ENCODE measurements at regions not wholly inside any gene's neighbourhood (a gene's known extent, or its start where the extent isn't known, plus 50 kb on each side); places are given as distances from the start of the nearest gene placed in this dataset.

DNA sequence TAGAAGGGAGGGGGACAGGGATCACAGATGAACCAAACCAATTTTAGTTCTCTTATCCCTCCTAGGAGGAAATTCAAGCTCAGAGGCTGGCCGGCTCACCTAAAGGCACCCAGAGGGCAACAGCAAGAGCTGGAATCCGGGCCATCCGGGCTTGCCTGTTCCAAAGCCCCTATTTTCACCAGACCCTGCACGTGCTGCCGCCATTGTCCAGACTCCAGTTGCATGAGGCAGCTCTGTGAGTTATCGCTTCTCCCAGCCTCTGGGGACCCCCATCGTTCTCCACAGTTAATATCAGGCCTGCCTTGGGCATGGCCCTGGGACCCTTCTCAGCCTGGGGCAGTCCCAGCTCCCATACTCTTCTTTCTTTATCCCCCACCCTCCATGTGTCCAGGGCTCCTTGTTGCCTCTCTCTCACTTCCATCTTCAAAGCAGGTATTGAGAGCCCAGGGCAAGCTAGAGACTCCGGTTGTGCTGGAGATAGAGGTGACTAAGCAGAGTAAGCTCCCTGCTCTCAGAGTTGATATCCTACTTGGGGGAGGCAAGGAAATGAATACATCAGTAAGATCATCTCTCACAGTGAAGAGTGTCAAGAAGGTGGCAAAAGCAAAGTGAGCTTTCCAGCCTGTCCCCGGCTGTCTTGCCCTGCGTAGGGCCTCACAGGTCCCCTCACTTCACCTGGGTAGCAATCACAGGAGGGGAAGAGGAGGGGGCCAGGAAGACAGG, 322.8 kb downstream of the UACA start:
- Mint-ChIP-seq H3K27ac (no peak overlapping the region), H3K4me3 (no peak overlapping the region), H3K9me3 (no peaks in the 10 kb centered on the region), H3K27me3 (ENCODE audit: insufficient read depth, low read depth) (peaks cover 12% of the 10 kb centered on the region), H3K4me1 (peaks cover 35% of the 10 kb centered on the region), H3K36me3 (no peaks in the 10 kb centered on the region)
- Histone ChIP-seq H3K4me3 (no peak overlapping the region), H2AFZ (replicated peaks) (no peak overlapping the region), H3F3A (ENCODE audit: low read depth) (peaks cover 19% of the 10 kb centered on the region), H3K9me3 (ENCODE audit: low read depth) (no peaks in the 10 kb centered on the region), H3K9ac (no peak overlapping the region), H4K20me1 (ENCODE audit: low read depth) (peaks cover 6% of the 10 kb centered on the region), H3K79me2 (ENCODE audit: low read depth) (no peaks in the 10 kb centered on the region), H3K4me1 (peaks cover 33% of the 10 kb centered on the region), H3K27ac (no peak overlapping the region), H3K4me2 (no peak overlapping the region), H3K27me3 (peaks cover 9% of the 10 kb centered on the region), H3K36me3 (no peaks in the 10 kb centered on the region)
- DNase-seq (ENCODE audit: low spot score): no peak
- TF ChIP-seq EZH2phosphoT487 (IDR thresholded peaks at IDR 0.05): no peak
- TF ChIP-seq EZH2 (IDR thresholded peaks at IDR 0.05): no peak
- TF ChIP-seq CTCF (IDR thresholded peaks at IDR 0.05): no peak

- Histone ChIP-seq H3K4me1 (peaks cover 40% of the 10 kb centered on the region), H3K36me3 (no peaks in the 10 kb centered on the region), H3K27me3 (peaks cover 9% of the 10 kb centered on the region), H3K9ac (no peak overlapping the region), H3K79me2 (ENCODE audit: low read depth) (no peaks in the 10 kb centered on the region), H3K9me3 (ENCODE audit: low read depth) (no peaks in the 10 kb centered on the region), H3F3A (ENCODE audit: low read depth) (peaks cover 26% of the 10 kb centered on the region), H3K27ac (no peak overlapping the region), H4K20me1 (ENCODE audit: low read depth) (peaks cover 6% of the 10 kb centered on the region), H3K4me2 (no peak overlapping the region), H2AFZ (replicated peaks) (no peak overlapping the region), H3K4me3 (no peak overlapping the region)
- no peak for DNase-seq (ENCODE audit: low spot score)
- peaks cover 40% of the 10 kb centered on the region for H3K4me1 Mint-ChIP-seq
- TF ChIP-seq EZH2 (IDR thresholded peaks at IDR 0.05) (no peak), CTCF (IDR thresholded peaks at IDR 0.05) (no peak), EZH2phosphoT487 (IDR thresholded peaks at IDR 0.05) (no peak)
- H3K4me3 Mint-ChIP-seq: no peak overlapping the region
- H3K36me3 Mint-ChIP-seq: no peaks in the 10 kb centered on the region
- H3K27me3 Mint-ChIP-seq (ENCODE audit: insufficient read depth, low read depth): peaks cover 12% of the 10 kb centered on the region
- no peak overlapping the region for H3K27ac Mint-ChIP-seq
- no peaks in the 10 kb centered on the region for H3K9me3 Mint-ChIP-seq
Observed at GRCh38 chr15:70439880-70440279, 323.5 kb downstream of the UACA start.

- Histone ChIP-seq H3K4me2 (no peak overlapping the region), H2AFZ (replicated peaks) (no peak overlapping the region), H3K27me3 (peaks cover 9% of the 10 kb centered on the region), H4K20me1 (ENCODE audit: low read depth) (peaks cover 10% of the 10 kb centered on the region), H3K27ac (no peak overlapping the region), H3K9ac (no peak overlapping the region), H3K4me1 (peaks cover 45% of the 10 kb centered on the region), H3F3A (ENCODE audit: low read depth) (peaks cover 31% of the 10 kb centered on the region), H3K9me3 (ENCODE audit: low read depth) (no peaks in the 10 kb centered on the region), H3K4me3 (no peak overlapping the region), H3K36me3 (no peaks in the 10 kb centered on the region), H3K79me2 (ENCODE audit: low read depth) (no peaks in the 10 kb centered on the region)
- no peak for DNase-seq (ENCODE audit: low spot score)
- Mint-ChIP-seq H3K27ac (no peak overlapping the region), H3K4me1 (peaks cover 45% of the 10 kb centered on the region), H3K36me3 (no peaks in the 10 kb centered on the region), H3K4me3 (peak overlapping the region; percentile 28), H3K27me3 (ENCODE audit: insufficient read depth, low read depth) (peaks cover 12% of the 10 kb centered on the region), H3K9me3 (no peaks in the 10 kb centered on the region)
- TF ChIP-seq EZH2 (IDR thresholded peaks at IDR 0.05): no peak
- no peak for TF ChIP-seq EZH2phosphoT487 (IDR thresholded peaks at IDR 0.05)
- TF ChIP-seq CTCF (IDR thresholded peaks at IDR 0.05): no peak
Observed at GRCh38 chr15:70439304-70439877, 324.0 kb downstream of the UACA start.
